ENCODE measurements at regions not wholly inside any gene's neighbourhood (a gene's known extent, or its start where the extent isn't known, plus 50 kb on each side); places are given as distances from the start of the nearest gene placed in this dataset.

DNA sequence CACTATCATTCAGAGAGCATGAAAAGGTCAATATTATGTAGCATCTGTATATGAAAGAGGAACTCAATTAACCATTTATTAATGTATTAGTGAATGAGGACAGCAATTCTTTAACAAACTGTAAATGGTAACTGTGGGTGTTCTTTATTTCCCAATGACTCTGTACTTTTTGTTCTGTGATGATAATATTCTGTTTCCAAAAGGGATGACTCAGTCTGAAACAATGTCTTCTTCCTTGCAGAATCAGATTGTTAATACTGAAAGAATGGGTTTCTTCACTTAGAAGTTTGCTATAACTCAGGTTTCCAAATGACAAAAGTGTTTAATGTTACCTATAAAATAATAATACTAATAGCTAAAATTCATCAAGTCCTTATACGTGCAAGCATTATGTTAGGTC, 1518.7 kb upstream of the WWC1 start:
- intact Hi-C loops (cut with DNase I; ENCODE audit: low total_unique reads): no loop called here
- WGBS, 5 donors: 33 to 79% (median 53%) methylated on average over 1 of the region's 1 CpG
- no peak for TF ChIP-seq POLR2AphosphoS5 (IDR thresholded peaks at IDR 0.05)
- TF ChIP-seq, protein P1, sequence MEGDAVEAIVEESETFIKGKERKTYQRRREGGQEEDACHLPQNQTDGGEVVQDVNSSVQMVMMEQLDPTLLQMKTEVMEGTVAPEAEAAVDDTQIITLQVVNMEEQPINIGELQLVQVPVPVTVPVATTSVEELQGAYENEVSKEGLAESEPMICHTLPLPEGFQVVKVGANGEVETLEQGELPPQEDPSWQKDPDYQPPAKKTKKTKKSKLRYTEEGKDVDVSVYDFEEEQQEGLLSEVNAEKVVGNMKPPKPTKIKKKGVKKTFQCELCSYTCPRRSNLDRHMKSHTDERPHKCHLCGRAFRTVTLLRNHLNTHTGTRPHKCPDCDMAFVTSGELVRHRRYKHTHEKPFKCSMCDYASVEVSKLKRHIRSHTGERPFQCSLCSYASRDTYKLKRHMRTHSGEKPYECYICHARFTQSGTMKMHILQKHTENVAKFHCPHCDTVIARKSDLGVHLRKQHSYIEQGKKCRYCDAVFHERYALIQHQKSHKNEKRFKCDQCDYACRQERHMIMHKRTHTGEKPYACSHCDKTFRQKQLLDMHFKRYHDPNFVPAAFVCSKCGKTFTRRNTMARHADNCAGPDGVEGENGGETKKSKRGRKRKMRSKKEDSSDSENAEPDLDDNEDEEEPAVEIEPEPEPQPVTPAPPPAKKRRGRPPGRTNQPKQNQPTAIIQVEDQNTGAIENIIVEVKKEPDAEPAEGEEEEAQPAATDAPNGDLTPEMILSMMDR (IDR thresholded peaks at IDR 0.05 in 8 of 11, conservative IDR thresholded peaks at IDR 0.05 in 3 of 11): no peak
- TF ChIP-seq POLR2A (IDR thresholded peaks at IDR 0.05): no peak

DNA sequence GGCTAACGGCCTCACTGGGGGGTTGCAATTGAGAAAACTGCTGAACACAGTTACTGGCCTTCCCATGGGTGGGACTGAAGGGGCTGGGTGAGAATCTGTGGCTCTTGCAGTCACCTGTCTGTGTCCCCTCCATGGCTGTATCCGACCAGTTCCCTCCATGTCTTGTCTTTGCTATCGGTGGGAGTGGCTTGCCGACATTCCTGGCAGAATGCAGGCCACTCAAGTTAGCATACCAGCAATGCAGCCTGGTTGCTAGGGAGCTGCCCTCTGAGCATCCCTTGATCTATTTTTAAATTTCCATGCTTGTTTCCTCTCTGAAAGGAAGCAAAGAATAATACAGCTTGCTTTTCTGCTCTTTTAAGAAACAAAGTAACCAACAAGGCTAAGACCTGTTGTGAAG, 1509.7 kb upstream of the WWC1 start:
- intact Hi-C loops (cut with DNase I; ENCODE audit: low total_unique reads): no loop called here
- Histone ChIP-seq H3K9me3 (peaks cover 0 to 15% (median 3%) of the 10 kb centered on the region in 8 donors), H3K27me3 (replicated peaks in 1 of 7) (no peaks in the 10 kb centered on the region), H3K4me3 (no peak overlapping the region), H3K27ac (no peak overlapping the region), H3K4me1 (no peaks in the 10 kb centered on the region), H3K36me3 (no peaks in the 10 kb centered on the region)
- TF ChIP-seq, protein P1 (IDR thresholded peaks at IDR 0.05 in 8 of 11, conservative IDR thresholded peaks at IDR 0.05 in 3 of 11): no peak
- TF ChIP-seq POLR2AphosphoS5 (IDR thresholded peaks at IDR 0.05) (no peak), POLR2A (IDR thresholded peaks at IDR 0.05) (no peak)
- WGBS, 5 donors: 22 to 32% (median 27%) methylated on average over 4 of the region's 4 CpGs
- no peak for DNase-seq

More for the DNA sequence above, 1518.7 kb upstream of the WWC1 start:
- Histone ChIP-seq H3K27me3 (replicated peaks in 1 of 7) (no peaks in the 10 kb centered on the region), H3K9me3 (peaks cover 0 to 46% (median 22%) of the 10 kb centered on the region in 8 donors), H3K27ac (no peak overlapping the region), H3K36me3 (no peaks in the 10 kb centered on the region), H3K4me1 (no peaks in the 10 kb centered on the region), H3K4me3 (no peak overlapping the region)
- DNase-seq: no peak

DNA sequence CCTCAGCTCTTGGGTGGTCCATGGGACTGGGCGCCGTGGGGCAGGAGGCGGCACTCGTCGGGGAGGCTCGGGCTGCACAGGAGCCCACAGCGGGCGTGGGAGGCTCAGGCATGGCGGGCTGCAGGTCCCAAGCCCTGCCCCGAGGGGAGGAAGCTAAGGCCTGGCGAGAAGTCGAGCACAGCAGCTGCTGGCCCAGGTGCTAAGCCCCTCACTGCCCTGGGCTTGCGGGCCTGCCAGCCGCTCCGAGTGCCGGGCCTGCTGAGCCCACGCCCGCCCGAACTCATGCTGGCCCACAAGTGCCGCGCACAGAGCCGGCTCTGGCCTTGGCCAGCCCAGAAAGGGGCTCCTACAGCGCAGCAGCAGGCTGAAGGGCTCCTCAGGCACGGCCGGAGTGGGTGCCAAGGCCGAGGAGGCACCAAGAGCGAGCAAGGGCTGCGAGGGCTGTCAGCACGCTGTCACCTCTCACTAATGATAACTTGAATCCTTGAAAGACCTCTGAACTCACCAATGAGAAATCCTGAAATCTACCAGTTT, 1506.8 kb upstream of the WWC1 start:
- Histone ChIP-seq H3K4me1 (no peaks in the 10 kb centered on the region), H3K27me3 (replicated peaks in 1 of 7) (no peaks in the 10 kb centered on the region), H3K9me3 (peaks cover 0 to 14% (median 3%) of the 10 kb centered on the region in 8 donors), H3K27ac (no peak overlapping the region), H3K36me3 (no peaks in the 10 kb centered on the region), H3K4me3 (no peak overlapping the region)
- TF ChIP-seq POLR2A (IDR thresholded peaks at IDR 0.05) (no peak), POLR2AphosphoS5 (IDR thresholded peaks at IDR 0.05) (no peak)
- TF ChIP-seq, protein P1 (IDR thresholded peaks at IDR 0.05 in 8 of 11, conservative IDR thresholded peaks at IDR 0.05 in 3 of 11): no peak
- WGBS, 5 donors: 86 to 100% (median 92%) methylated on average over 2 to 29 of the region's 29 CpGs
- intact Hi-C loops (cut with DNase I; ENCODE audit: low total_unique reads): no loop called here
- DNase-seq: no peak

DNA sequence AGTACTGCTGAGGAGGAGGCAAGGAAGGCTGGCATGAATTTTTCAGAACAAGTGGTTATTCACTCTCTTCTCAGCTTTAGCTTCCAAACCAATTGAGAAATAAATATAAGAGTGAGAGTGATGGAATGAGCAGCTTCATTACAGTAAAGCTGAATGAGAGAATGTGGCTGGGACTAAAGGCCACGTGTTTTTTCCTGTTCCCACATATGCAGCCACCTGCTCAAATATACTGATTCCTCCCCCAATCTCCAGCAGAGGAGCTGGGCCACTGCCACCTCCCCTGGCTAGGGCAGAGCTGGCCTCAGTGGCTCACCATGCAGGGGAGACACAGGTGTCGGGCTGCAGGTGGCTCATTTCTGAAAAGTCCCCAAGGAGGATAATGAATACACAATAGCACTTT, 1505.3 kb upstream of the WWC1 start:
- H3K9me3 ChIP-seq: peaks cover 0 to 14% (median 3%) of the 10 kb centered on the region in 8 donors
- no peak overlapping the region for H3K27ac ChIP-seq
- H3K27me3 ChIP-seq (replicated peaks in 1 of 7): no peaks in the 10 kb centered on the region
- H3K4me1 ChIP-seq: no peaks in the 10 kb centered on the region
- WGBS, 5 donors: 74 to 82% (median 79%) methylated on average over 2 of the region's 2 CpGs
- no peak for TF ChIP-seq POLR2A (IDR thresholded peaks at IDR 0.05)
- no peak for TF ChIP-seq POLR2AphosphoS5 (IDR thresholded peaks at IDR 0.05)
- TF ChIP-seq, protein P1 (IDR thresholded peaks at IDR 0.05 in 8 of 11, conservative IDR thresholded peaks at IDR 0.05 in 3 of 11): no peak
- intact Hi-C loops (cut with DNase I; ENCODE audit: low total_unique reads): no loop called here
- H3K36me3 ChIP-seq: no peaks in the 10 kb centered on the region
- H3K4me3 ChIP-seq: no peak overlapping the region
- no peak for DNase-seq
